Lower leg skin (tissue), 4 donors: ENCODE measurements at regions not wholly inside any gene's neighbourhood (a gene's known extent, or its start where the extent isn't known, plus 50 kb on each side); places are given as distances from the start of the nearest gene placed in this dataset.

ENCODE experiments used
- DNase-seq, 2 donors: peaks; one replicate each; pipeline ENCODE4 v3.0.0-alpha.2; 2019; ENCODE audit warnings: low spot score in 2 of 2
- H3K4me3 ChIP-seq: fragments of 200-600 bp; sonication (generic); 2 replicates; pipeline ENCODE4 v1.5.1; 2017; ENCODE audit warnings: mild to moderate bottlenecking, low read depth; ENCODE audit not compliant: poor library complexity, severe bottlenecking
- CTCF ChIP-seq, 3 donors: fragments of 450-650 bp; IDR thresholded peaks; one replicate each; pipeline ENCODE4 v1.5.1; 2016; ENCODE audit warnings: antibody characterized with exemption in 3 of 3, mild to moderate bottlenecking in 3 of 3, moderate library complexity in 2 of 3
- POLR2A ChIP-seq, 2 donors: fragments of 450-650 bp; IDR thresholded peaks; one replicate each; pipeline ENCODE4 v1.6.1; 2016 to 2017; ENCODE audit warnings: antibody characterized with exemption in 2 of 2, mild to moderate bottlenecking in 1 of 2, moderate library complexity in 1 of 2
- WGBS, 2 donors: methylation state at CpG; one replicate each; pipeline ENCODE4 v1.1.5; 2018; 5-methylcytosine and 5-hydroxymethylcytosine counted together
- intact Hi-C: fragments of 100-400 bp; cut with DNase I; formaldehyde crosslinking; loops from one replicate; pipeline ENCODE4 v1.15.0; 2023; ENCODE audit warnings: low total_unique reads

DNA sequence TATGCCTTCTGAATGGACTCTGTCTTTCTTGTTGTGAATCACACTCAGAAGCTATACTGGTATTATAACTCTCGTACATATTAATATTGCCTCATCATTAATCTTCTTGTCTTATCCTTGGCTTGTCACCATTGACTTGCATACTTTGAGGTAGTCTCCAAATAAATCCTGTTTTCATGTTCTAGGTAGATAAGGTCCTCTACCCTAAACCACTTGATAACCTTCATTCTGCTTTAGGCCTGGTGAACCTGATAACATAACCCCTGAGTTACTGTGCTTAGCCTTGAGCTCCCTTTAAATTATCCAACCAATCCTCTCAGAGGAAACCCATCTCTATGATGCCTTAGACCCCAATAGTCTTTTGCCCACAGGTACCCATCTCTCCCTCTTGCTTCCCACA, 1162.3 kb downstream of the SLITRK1 start:
- no peak for DNase-seq
- intact Hi-C loops, result no loop called here
- no peak for TF ChIP-seq POLR2A (IDR thresholded peaks at IDR 0.05)
- TF ChIP-seq CTCF (IDR thresholded peaks at IDR 0.05), result no peak
- no peak overlapping the region for H3K4me3 ChIP-seq
- 78 to 79% methylated on average over 1 of the region's 1 CpG for WGBS, 2 donors

DNA sequence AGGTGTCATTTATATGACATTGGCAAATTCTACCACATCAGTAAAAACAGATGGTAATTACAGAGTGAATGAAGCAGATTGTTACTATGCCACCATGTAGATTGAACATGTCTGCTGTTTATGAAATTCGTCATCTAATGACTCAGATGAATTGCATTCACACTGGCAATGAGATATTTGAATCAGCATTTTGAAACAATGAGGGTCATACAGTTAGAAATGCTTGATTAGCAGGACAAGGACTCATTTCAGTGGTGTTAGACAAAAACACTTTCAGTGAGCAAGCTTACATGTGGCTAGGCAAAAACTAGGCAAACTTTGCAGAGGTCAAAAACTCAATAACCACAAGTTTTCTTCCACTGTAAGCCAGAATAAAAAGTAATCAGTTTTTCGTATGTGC, 1165.0 kb downstream of the SLITRK1 start:
- 63 to 67% methylated on average over 2 of the region's 2 CpGs for whole genome bisulfite sequencing, 2 donors
- intact Hi-C loops, result no loop called here
- TF ChIP-seq CTCF (IDR thresholded peaks at IDR 0.05) (no peak), POLR2A (IDR thresholded peaks at IDR 0.05) (no peak)

GRCh38 chr13:82713687-82714405, 1168.4 kb downstream of the SLITRK1 start:
- intact Hi-C loops, result no loop called here
- H3K4me3 ChIP-seq, result no peak overlapping the region
- DNase-seq, result no peak
- no peak for TF ChIP-seq CTCF (IDR thresholded peaks at IDR 0.05)
- no peak for TF ChIP-seq POLR2A (IDR thresholded peaks at IDR 0.05)
- WGBS, 2 donors, result 53 to 67% methylated on average over 3 of the region's 3 CpGs

More for the DNA sequence above, 1165.0 kb downstream of the SLITRK1 start:
- no peak for DNase-seq
- H3K4me3 ChIP-seq, result no peak overlapping the region

DNA sequence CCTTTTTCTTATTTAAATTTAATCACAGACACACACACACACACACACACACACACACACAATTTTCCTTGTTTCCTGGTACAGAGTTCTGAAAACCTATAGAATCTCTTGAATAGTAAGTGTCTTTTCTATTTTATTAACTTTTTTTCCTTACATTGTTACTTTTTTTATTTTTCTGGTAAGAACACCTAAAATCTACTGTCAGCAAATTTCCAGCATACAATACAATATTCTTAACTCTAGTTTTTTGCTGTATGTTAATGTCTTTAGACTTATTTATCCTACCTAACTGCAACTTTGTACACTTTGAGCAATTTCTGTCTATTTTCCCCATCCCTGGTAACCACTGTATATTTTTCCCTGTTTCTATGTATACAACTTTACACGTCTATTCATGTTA, 1179.8 kb downstream of the SLITRK1 start:
- H3K4me3 ChIP-seq, result no peak overlapping the region
- WGBS, 2 donors, result 76 to 86% methylated on average over 1 of the region's 1 CpG
- no peak for TF ChIP-seq CTCF (IDR thresholded peaks at IDR 0.05)
- intact Hi-C loops, result no loop called here
- DNase-seq, result no peak

DNA sequence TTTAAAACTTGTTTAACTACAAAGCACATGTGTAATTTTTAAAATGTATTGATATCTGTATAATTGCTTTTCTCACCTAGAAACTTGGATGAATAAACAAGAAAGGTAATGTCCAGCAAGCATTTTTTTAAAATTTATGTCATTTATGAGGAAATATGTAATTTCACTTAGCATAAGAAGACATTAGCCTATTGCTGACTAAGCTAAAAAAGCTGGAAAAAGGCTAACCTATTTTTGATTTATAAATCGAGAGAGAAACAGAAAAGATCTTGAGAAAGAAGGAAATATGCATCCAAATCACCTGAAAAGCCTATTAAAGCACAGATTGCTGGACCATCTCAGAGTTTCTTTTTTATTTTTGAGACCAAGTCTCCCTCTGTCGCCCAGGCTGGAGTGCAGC, 1181.3 kb downstream of the SLITRK1 start:
- intact Hi-C loops, result no loop called here
- H3K4me3 ChIP-seq, result no peak overlapping the region
- DNase-seq, result no peak
- 82 to 84% methylated on average over 2 of the region's 2 CpGs for WGBS, 2 donors
- TF ChIP-seq POLR2A (IDR thresholded peaks at IDR 0.05) (no peak), CTCF (IDR thresholded peaks at IDR 0.05) (no peak)

DNA sequence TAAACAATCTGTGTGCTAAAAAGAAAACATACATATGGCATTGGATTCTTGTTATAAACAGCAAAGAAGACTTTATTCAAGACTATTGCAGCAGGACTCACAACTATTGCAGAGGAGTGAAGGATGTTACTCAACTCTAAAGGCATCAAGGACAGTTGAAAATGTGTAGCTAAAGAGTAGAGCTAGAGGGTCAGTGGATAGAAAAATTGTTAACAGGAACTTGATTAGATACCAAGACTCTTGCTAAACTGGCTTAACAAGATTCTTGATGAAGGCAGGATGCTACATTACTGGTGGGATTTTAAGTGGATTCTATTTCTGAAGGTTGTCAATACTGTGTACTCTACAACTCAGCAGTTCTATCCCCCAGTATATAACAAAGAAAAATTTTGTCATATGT, 1183.3 kb downstream of the SLITRK1 start:
- intact Hi-C loops, result no loop called here
- no peak for TF ChIP-seq CTCF (IDR thresholded peaks at IDR 0.05)
- TF ChIP-seq POLR2A (IDR thresholded peaks at IDR 0.05), result no peak
- no peak overlapping the region for H3K4me3 ChIP-seq
- no peak for DNase-seq
